ENCODE measurements at regions not wholly inside any gene's neighbourhood (a gene's known extent, or its start where the extent isn't known, plus 50 kb on each side); places are given as distances from the start of the nearest gene placed in this dataset.

GRCh38 chr1:168386949-168387586 lies 106.4 kb downstream of the TBX19 start:
- DNase-seq (ENCODE audit: low read depth in 2 of 2), result peak; percentile 49 to 69

GRCh38 chr1:168386492-168386891 lies 105.8 kb downstream of the TBX19 start:
- no peak for DNase-seq (ENCODE audit: low read depth in 2 of 2)

GRCh38 chr1:168381850-168382249 lies 101.2 kb downstream of the TBX19 start:
- DNase-seq (ENCODE audit: low read depth in 2 of 2), result no peak

- DNase-seq (ENCODE audit: low read depth in 2 of 2), result no peak
These were observed 100.3 kb downstream of the TBX19 start for GRCh38 chr1:168380945-168381344.

- no peak for DNase-seq (ENCODE audit: low read depth in 2 of 2)
These were observed 98.6 kb downstream of the TBX19 start for GRCh38 chr1:168379104-168379860.

GRCh38 chr1:168375566-168376300 lies 95.1 kb downstream of the TBX19 start:
- no peak for DNase-seq (ENCODE audit: low read depth in 2 of 2)

DNA sequence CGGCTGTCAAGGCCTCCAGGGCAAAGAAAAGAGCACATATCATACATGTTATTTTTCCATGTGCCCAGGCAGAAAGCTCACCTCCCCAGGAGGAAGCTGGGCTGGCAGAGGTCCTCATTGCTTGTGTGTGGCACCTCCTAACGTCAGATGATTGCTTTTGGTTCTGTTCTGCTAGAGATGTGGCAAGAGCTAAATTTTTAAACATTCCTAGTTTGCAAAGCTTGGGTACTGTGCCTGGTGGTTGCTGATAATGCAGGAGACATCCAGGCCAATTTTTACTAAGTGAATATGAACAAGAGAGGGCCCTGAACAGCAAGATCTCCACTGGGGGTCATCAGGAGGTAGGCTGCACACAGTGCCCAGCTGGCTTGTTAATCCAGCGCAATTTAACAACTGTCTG lies 93.9 kb downstream of the TBX19 start:
- no peak for DNase-seq (ENCODE audit: low read depth in 2 of 2)

DNA sequence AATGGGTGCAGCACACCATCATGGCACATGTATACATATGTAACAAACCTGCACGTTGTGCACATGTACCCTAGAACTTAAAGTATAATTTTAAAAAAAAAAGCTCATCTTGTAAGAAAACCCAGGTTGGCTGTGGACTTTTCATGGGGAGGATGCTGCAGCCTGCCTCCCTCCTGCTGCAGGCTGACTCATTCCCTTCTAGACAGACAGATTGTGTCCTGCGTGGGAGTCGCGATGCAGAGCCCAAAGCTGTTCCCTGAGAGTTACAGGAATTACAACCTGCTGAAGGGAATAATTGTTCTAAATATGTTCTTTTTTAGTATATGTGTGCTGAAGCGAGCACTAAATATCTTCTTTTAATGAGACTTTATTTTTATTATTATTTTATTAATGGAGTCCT lies 93.2 kb downstream of the TBX19 start:
- DNase-seq (ENCODE audit: low read depth in 2 of 2), result no peak

DNA sequence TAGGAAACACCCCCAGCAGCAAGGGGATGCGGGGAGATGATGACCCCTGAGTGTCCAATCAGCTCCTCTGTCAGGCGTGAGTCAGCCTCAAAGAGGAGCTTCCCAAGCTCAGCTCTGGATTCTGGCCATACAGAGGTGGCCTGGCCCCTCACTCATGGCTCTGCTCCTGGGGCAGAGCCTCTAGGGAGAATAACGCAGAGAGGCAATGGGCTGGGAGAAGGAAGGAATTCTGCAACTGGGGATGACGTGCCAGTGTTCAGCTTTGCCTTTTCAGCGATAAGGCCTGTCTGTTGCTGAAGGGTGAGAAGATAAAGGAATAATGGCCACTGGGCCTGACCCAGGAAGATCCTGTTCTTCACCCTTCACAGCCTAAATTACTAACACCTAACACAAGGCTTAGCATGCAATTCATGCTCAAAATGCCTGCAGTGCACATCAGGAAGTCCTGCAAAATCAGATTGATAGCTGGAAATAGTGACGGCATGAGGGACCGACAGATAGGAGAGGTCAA lies 92.2 kb downstream of the TBX19 start:
- DNase-seq (ENCODE audit: low read depth in 2 of 2), result no peak

DNA sequence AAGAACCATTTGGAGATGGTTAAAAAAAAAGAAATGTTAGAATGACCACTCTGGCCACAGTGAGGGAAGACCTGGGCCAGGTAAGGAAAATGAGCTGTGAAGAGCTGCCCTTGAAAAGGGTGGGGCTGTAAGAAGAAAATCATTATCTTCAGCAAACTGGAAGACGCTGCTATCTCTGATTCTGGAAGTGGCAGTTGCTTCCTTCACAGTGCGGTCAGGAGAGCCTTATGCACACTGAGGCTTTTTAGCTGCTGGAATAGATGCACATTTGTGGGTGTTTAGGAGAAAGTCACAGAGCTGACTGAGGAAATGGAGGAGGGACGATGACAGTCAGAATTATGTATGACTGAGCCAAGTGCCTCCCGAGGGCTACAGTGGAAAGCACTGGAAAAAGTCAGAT lies 91.6 kb downstream of the TBX19 start:
- no peak for DNase-seq (ENCODE audit: low read depth in 2 of 2)

DNA sequence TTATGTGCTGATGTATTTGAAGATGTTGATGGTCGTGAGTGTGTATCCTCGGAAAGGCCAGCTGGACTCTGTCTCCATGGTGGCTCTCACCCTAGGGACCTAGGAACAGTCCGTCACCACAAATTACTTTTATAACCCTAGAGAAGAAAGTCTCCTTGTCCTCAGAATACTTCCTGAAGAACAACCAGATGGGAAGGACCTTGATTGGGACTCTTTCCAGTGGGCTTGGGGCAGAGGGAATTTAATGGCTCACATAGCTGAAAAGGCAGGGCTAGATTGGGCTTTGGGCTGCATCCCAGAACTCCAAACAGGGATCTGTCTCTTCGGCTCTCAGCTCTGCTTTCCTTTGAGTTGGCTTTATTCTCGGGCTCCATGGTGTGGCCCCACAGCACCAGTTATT lies 90.8 kb downstream of the TBX19 start:
- no peak for DNase-seq (ENCODE audit: low read depth in 2 of 2)

GRCh38 chr1:168370586-168370985 lies 89.9 kb downstream of the TBX19 start:
- no peak for DNase-seq (ENCODE audit: low read depth in 2 of 2)

DNA sequence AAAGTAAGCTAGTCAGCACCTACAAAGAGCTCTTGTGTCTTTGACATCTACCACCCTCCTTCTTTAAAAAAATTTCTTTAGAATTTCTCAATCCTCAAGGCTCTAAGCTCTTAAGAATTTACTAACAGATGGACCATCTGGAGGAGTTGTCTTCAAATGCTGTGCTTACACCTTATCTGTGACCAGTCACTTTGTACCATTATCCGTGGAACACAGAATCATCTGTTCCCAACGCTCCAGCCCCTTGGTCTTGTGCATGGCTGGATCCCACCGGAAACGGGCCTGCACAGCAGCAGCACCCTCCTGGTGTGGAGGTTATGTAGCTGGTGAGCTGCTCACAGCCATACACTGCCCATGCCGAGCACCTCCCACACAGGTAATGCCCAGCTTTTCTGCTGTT lies 89.0 kb downstream of the TBX19 start:
- no peak for DNase-seq (ENCODE audit: low read depth in 2 of 2)

DNA sequence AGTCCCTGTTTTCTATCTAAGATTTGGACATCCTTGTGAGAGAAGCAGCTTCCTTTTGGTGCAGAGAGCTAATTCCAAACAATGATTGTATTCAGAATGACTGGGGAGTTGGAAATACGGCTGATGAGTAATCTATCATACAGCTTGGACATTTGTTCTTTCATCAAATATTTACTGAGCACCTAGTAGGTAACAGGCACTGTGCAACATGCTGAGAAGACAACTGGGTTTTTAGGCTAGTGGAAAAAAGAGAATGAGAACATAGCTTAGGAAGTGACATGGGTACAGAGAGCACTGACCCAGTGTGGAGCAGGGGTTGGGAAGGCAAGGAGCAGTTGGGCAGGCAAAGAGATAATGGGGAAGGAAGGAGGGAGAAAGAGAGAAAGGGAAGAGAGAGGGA lies 87.5 kb downstream of the TBX19 start:
- DNase-seq (ENCODE audit: low read depth in 2 of 2), result no peak

DNA sequence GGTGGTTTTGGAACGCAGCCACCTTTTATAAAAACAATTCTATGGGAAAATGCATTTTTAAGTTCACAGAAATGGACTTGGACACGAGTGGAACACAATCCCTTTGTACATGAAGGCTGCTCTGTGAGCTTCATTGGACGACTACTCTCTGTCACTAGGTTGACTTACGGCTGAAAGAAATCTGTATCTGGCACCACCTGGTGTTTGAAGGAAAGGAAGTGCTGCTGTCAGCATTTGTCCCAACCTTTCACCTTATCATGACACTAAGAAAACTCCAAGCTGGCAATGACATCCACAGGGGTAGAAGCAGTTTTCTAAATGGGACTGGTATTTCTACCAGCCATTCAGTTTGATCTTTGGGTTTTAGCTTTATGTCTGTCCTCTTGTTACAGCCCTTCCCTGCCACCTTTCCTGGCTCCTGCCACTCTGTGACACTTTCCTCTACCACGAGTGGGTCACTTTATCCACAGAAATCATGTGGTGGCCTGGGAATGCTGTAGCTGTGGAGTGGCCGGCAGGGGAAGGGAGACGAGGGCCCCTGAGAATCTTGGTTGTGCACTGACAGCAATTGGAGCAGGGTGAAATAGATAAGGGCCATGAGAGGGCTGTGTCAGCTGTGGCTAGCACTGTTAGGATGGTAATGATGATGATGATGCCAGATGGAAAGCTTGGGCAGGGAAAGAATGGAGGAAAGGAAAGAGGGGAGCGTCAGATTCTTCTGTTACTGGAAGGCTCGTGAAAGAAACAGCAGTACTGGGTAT lies 85.2 kb downstream of the TBX19 start:
- DNase-seq (ENCODE audit: low read depth in 2 of 2), result no peak
